Mesendoderm (in vitro differentiated cells): ENCODE measurements at regions not wholly inside any gene's neighbourhood (a gene's known extent, or its start where the extent isn't known, plus 50 kb on each side); places are given as distances from the start of the nearest gene placed in this dataset.
A peak's percentile ranks its signal among the peaks of the same experiment; 100 is the strongest.

Experiments used
- DNase-seq: peaks from one replicate; pipeline ENCODE4 v3.0.0; 2013
- H2AK5ac ChIP-seq: 2 replicates; pipeline ENCODE4 v1.6.1; 2013; ENCODE audit warnings: low read length, inconsistent platforms
- H2BK120ac ChIP-seq: 2 replicates; pipeline ENCODE4 v1.6.1; 2013; ENCODE audit warnings: low read depth, mild to moderate bottlenecking, low read length, moderate library complexity, mixed read lengths
- H2BK15ac ChIP-seq: replicated peaks from 2 replicates; pipeline ENCODE4 v1.6.1; 2013; ENCODE audit warnings: low read depth, mild to moderate bottlenecking, moderate library complexity
- H2BK5ac ChIP-seq: 2 replicates; pipeline ENCODE4 v1.6.1; 2013; ENCODE audit warnings: low read length, inconsistent platforms
- H3K18ac ChIP-seq: 2 replicates; pipeline ENCODE4 v1.6.1; 2013; ENCODE audit warnings: mild to moderate bottlenecking, low read length, mixed read lengths
- H3K23ac ChIP-seq: one replicate; pipeline ENCODE4 v1.6.1; 2013; ENCODE audit warnings: low read length
- H3K27ac ChIP-seq: 2 replicates; pipeline ENCODE4 v1.5.1; 2013; ENCODE audit warnings: low read depth, mild to moderate bottlenecking, inconsistent platforms, low read length, moderate library complexity
- H3K27me3 ChIP-seq: 2 replicates; pipeline ENCODE4 v1.6.1; 2013; ENCODE audit warnings: low read length, control low read depth, mild to moderate bottlenecking, inconsistent platforms; ENCODE audit not compliant: insufficient read depth, poor library complexity
- H3K36me3 ChIP-seq: 2 replicates; pipeline ENCODE4 v1.6.1; 2013; ENCODE audit warnings: low read length, inconsistent platforms; ENCODE audit not compliant: control insufficient read depth, insufficient read depth
- H3K4ac ChIP-seq: one replicate; pipeline ENCODE4 v1.6.1; 2013; ENCODE audit warnings: low read depth, mild to moderate bottlenecking, low read length, moderate library complexity
- H3K4me1 ChIP-seq: 2 replicates; pipeline ENCODE4 v1.6.1; 2013; ENCODE audit warnings: low read depth, low read length, inconsistent platforms; ENCODE audit not compliant: control insufficient read depth
- H3K4me2 ChIP-seq: 2 replicates; pipeline ENCODE4 v1.6.1; 2013; ENCODE audit warnings: low read length
- H3K4me3 ChIP-seq: 2 replicates; pipeline ENCODE4 v1.5.1; 2013; ENCODE audit warnings: mild to moderate bottlenecking, low read length
- H3K56ac ChIP-seq: one replicate; pipeline ENCODE4 v1.6.1; 2013; ENCODE audit warnings: low read length
- H3K79me1 ChIP-seq: 2 replicates; pipeline ENCODE4 v1.6.1; 2013; ENCODE audit warnings: low read length, inconsistent platforms
- H3K79me2 ChIP-seq: 2 replicates; pipeline ENCODE4 v1.6.1; 2013; ENCODE audit warnings: mild to moderate bottlenecking, low read length; ENCODE audit not compliant: control insufficient read depth, insufficient read depth
- H3K9ac ChIP-seq: 2 replicates; pipeline ENCODE4 v1.6.1; 2013; ENCODE audit warnings: low read length, inconsistent platforms
- H4K5ac ChIP-seq: one replicate; pipeline ENCODE4 v1.6.1; 2013; ENCODE audit warnings: low read length
- H4K8ac ChIP-seq: one replicate; pipeline ENCODE4 v1.6.1; 2013; ENCODE audit warnings: low read depth, mild to moderate bottlenecking, control low read depth, low read length, moderate library complexity
- WGBS: extraction: QIAGEN DNeasy Blood & Tissue Kit; methylation state at CpG from one replicate; pipeline ENCODE4 v1.1.7; 2013; ENCODE audit warnings: low lambda C conversion rate, missing lambda C conversion rate; ENCODE audit not compliant: insufficient coverage; ENCODE audit errors: extremely low coverage; 5-methylcytosine and 5-hydroxymethylcytosine counted together

- no peak overlapping the region for H3K27ac ChIP-seq
- no peak overlapping the region for H4K8ac ChIP-seq
- H3K56ac ChIP-seq: no peak overlapping the region
- H3K18ac ChIP-seq: no peak overlapping the region
- no peak overlapping the region for H4K5ac ChIP-seq
- H3K4ac ChIP-seq: no peak overlapping the region
- no peak overlapping the region for H2BK5ac ChIP-seq
- H2BK120ac ChIP-seq: no peak overlapping the region
- no peak overlapping the region for H3K9ac ChIP-seq
- H3K4me3 ChIP-seq: no peak overlapping the region
- no peak overlapping the region for H2AK5ac ChIP-seq
- H3K79me2 ChIP-seq: no peaks in the 10 kb centered on the region
- no peaks in the 10 kb centered on the region for H3K36me3 ChIP-seq
- no peaks in the 10 kb centered on the region for H3K27me3 ChIP-seq
- H3K4me1 ChIP-seq: no peaks in the 10 kb centered on the region
- no CpG with 5 or more reads among the region's 1 CpG for WGBS
- no peak for DNase-seq
- H3K79me1 ChIP-seq: no peaks in the 10 kb centered on the region
- H3K4me2 ChIP-seq: no peak overlapping the region
- no peak overlapping the region for H3K23ac ChIP-seq
- H2BK15ac ChIP-seq: no peak overlapping the region
Measured at GRCh38 chr12:77678621-77679020, 152.1 kb upstream of the NAV3 start.

GRCh38 chr12:77667101-77667500 lies 163.6 kb upstream of the NAV3 start:
- no peak overlapping the region for H4K5ac ChIP-seq
- H2BK120ac ChIP-seq: no peak overlapping the region
- H3K79me1 ChIP-seq: no peaks in the 10 kb centered on the region
- no peak overlapping the region for H3K18ac ChIP-seq
- no peak overlapping the region for H3K56ac ChIP-seq
- no peak overlapping the region for H2AK5ac ChIP-seq
- H2BK15ac ChIP-seq: no peak overlapping the region
- H3K4ac ChIP-seq: no peak overlapping the region
- no peak overlapping the region for H3K23ac ChIP-seq
- H3K9ac ChIP-seq: no peak overlapping the region
- no peaks in the 10 kb centered on the region for H3K27me3 ChIP-seq
- H3K36me3 ChIP-seq: no peaks in the 10 kb centered on the region
- H3K4me2 ChIP-seq: no peak overlapping the region
- peak; percentile 82 for DNase-seq
- no peak overlapping the region for H3K27ac ChIP-seq
- H3K4me3 ChIP-seq: no peak overlapping the region
- no peak overlapping the region for H2BK5ac ChIP-seq
- no peaks in the 10 kb centered on the region for H3K79me2 ChIP-seq
- WGBS: no CpG with 5 or more reads among the region's 6 CpGs
- no peak overlapping the region for H4K8ac ChIP-seq
- no peaks in the 10 kb centered on the region for H3K4me1 ChIP-seq

GRCh38 chr12:77648716-77649115 lies 182.0 kb upstream of the NAV3 start:
- Histone ChIP-seq H3K4me2 (no peak overlapping the region), H2BK5ac (no peak overlapping the region), H3K4me3 (no peak overlapping the region), H3K23ac (no peak overlapping the region), H3K18ac (no peak overlapping the region), H3K56ac (no peak overlapping the region), H2BK120ac (no peak overlapping the region), H2BK15ac (no peak overlapping the region), H4K5ac (no peak overlapping the region), H2AK5ac (no peak overlapping the region), H3K27ac (no peak overlapping the region), H3K36me3 (no peaks in the 10 kb centered on the region), H3K9ac (no peak overlapping the region), H3K27me3 (no peaks in the 10 kb centered on the region), H3K79me2 (no peaks in the 10 kb centered on the region), H4K8ac (no peak overlapping the region), H3K79me1 (no peaks in the 10 kb centered on the region), H3K4ac (no peak overlapping the region), H3K4me1 (no peaks in the 10 kb centered on the region)
- no peak for DNase-seq

- Histone ChIP-seq H4K5ac (no peak overlapping the region), H3K23ac (no peak overlapping the region), H2BK120ac (no peak overlapping the region), H3K9ac (no peak overlapping the region), H3K27me3 (no peaks in the 10 kb centered on the region), H3K4me2 (no peak overlapping the region), H2BK5ac (no peak overlapping the region), H3K4me3 (no peak overlapping the region), H2AK5ac (no peak overlapping the region), H3K36me3 (no peaks in the 10 kb centered on the region), H2BK15ac (peak overlapping the region; percentile 75), H4K8ac (no peak overlapping the region), H3K4ac (no peak overlapping the region), H3K18ac (no peak overlapping the region), H3K27ac (no peak overlapping the region), H3K4me1 (no peaks in the 10 kb centered on the region), H3K79me1 (no peaks in the 10 kb centered on the region), H3K79me2 (no peaks in the 10 kb centered on the region), H3K56ac (no peak overlapping the region)
- DNase-seq: peak; percentile 57
- WGBS: no CpG with 5 or more reads among the region's 5 CpGs
Measured at GRCh38 chr12:77645966-77646598, 184.6 kb upstream of the NAV3 start.

- Histone ChIP-seq H3K4me3 (no peak overlapping the region), H3K79me1 (no peaks in the 10 kb centered on the region), H3K27ac (peak overlapping the region; percentile 36)
Measured at GRCh38 chr12:77644915-77645605, 185.6 kb upstream of the NAV3 start.

DNA sequence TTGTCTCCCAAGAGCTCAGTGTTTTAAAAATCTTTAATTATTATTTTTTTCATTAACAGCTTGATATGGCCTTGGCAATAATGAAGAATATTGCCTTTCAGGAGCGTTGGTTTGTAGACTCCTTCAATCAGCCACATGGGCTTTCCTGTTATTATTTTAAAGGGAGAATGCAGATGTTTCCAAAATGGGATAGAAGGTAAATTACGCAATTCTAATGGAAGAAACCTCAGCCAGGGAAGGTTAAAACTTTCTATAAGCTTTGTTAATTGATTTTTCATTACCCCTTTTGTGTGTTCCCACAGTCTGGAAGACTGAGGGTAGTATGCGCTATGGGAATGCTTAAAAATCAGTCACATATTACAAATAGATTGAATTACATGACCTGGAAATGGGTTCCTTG lies 188.4 kb upstream of the NAV3 start:
- no peaks in the 10 kb centered on the region for H3K4me1 ChIP-seq
- H2AK5ac ChIP-seq: no peak overlapping the region
- no peak overlapping the region for H3K18ac ChIP-seq
- H3K27me3 ChIP-seq: no peaks in the 10 kb centered on the region
- H3K9ac ChIP-seq: no peak overlapping the region
- DNase-seq: no peak
- no peak overlapping the region for H4K5ac ChIP-seq
- H2BK120ac ChIP-seq: no peak overlapping the region
- H3K4me3 ChIP-seq: no peak overlapping the region
- no peak overlapping the region for H2BK15ac ChIP-seq
- H3K27ac ChIP-seq: no peak overlapping the region
- no CpG with 5 or more reads among the region's 3 CpGs for WGBS
- no peak overlapping the region for H3K4ac ChIP-seq
- H2BK5ac ChIP-seq: no peak overlapping the region
- H3K79me2 ChIP-seq: no peaks in the 10 kb centered on the region
- H4K8ac ChIP-seq: no peak overlapping the region
- no peak overlapping the region for H3K4me2 ChIP-seq
- H3K23ac ChIP-seq: no peak overlapping the region
- H3K36me3 ChIP-seq: no peaks in the 10 kb centered on the region
- H3K79me1 ChIP-seq: no peaks in the 10 kb centered on the region
- H3K56ac ChIP-seq: no peak overlapping the region

More at GRCh38 chr12:77644915-77645605, 185.6 kb upstream of the NAV3 start:
- H3K56ac ChIP-seq: peak overlapping the region; percentile 56
- no peaks in the 10 kb centered on the region for H3K4me1 ChIP-seq
- no CpG with 5 or more reads among the region's 3 CpGs for WGBS
- no peaks in the 10 kb centered on the region for H3K27me3 ChIP-seq
- H3K18ac ChIP-seq: no peak overlapping the region
- no peak overlapping the region for H2AK5ac ChIP-seq
- no peak overlapping the region for H2BK15ac ChIP-seq
- no peak overlapping the region for H4K5ac ChIP-seq
- no peaks in the 10 kb centered on the region for H3K36me3 ChIP-seq
- no peak overlapping the region for H3K9ac ChIP-seq
- H4K8ac ChIP-seq: no peak overlapping the region
- H3K23ac ChIP-seq: no peak overlapping the region
- no peaks in the 10 kb centered on the region for H3K79me2 ChIP-seq
- H2BK120ac ChIP-seq: no peak overlapping the region
- no peak overlapping the region for H2BK5ac ChIP-seq
- no peak overlapping the region for H3K4ac ChIP-seq
- DNase-seq: peak; percentile 54
- no peak overlapping the region for H3K4me2 ChIP-seq
